ENCODE measurements at regions not wholly inside any gene's neighbourhood (a gene's known extent, or its start where the extent isn't known, plus 50 kb on each side); places are given as distances from the start of the nearest gene placed in this dataset.

GRCh38 chr5:34511481-34511880 lies 144.6 kb upstream of the RAI14 start:
- no peak for DNase-seq

GRCh38 chr5:34511915-34512314 lies 144.2 kb upstream of the RAI14 start:
- DNase-seq: no peak

GRCh38 chr5:34516166-34516565 lies 140.0 kb upstream of the RAI14 start:
- no peak for DNase-seq

- no peak for DNase-seq
These were observed 139.4 kb upstream of the RAI14 start for GRCh38 chr5:34516686-34517085.

- no peak for DNase-seq
These were observed 138.9 kb upstream of the RAI14 start for GRCh38 chr5:34517249-34517648.

GRCh38 chr5:34519489-34520220 lies 136.5 kb upstream of the RAI14 start:
- no peak for DNase-seq

- no peak for DNase-seq
These were observed 134.4 kb upstream of the RAI14 start for GRCh38 chr5:34521628-34522290.

- peak; percentile 68 for DNase-seq
These were observed 133.3 kb upstream of the RAI14 start for GRCh38 chr5:34522599-34523386.

- DNase-seq: no peak
These were observed 132.8 kb upstream of the RAI14 start for GRCh38 chr5:34523387-34523726.

- DNase-seq: no peak
These were observed 132.0 kb upstream of the RAI14 start for GRCh38 chr5:34524123-34524522.

GRCh38 chr5:34525761-34526160 lies 130.4 kb upstream of the RAI14 start:
- no peak for DNase-seq

GRCh38 chr5:34526682-34527305 lies 129.3 kb upstream of the RAI14 start:
- no peak for DNase-seq

- no peak for DNase-seq
These were observed 126.4 kb upstream of the RAI14 start for GRCh38 chr5:34529581-34530331.

- DNase-seq: no peak
These were observed 125.5 kb upstream of the RAI14 start for GRCh38 chr5:34530637-34531036.

- no peak for DNase-seq
These were observed 124.3 kb upstream of the RAI14 start for GRCh38 chr5:34531751-34532360.

GRCh38 chr5:34533582-34534522 lies 122.3 kb upstream of the RAI14 start:
- peak; percentile 10 for DNase-seq

- DNase-seq: no peak
These were observed 121.5 kb upstream of the RAI14 start for GRCh38 chr5:34534523-34535103.

- DNase-seq: no peak
These were observed 120.7 kb upstream of the RAI14 start for GRCh38 chr5:34535433-34535832.

- DNase-seq: peak; percentile 31
These were observed 120.0 kb upstream of the RAI14 start for GRCh38 chr5:34535944-34536623.

GRCh38 chr5:34536699-34537098 lies 119.4 kb upstream of the RAI14 start:
- DNase-seq: no peak

All from stimulated activated CD4-positive, alpha-beta T cell treated with anti-CD3 and anti-CD28 coated beads, Interleukin-15, amount 100 ng/mL, for 24 hours (primary cell).